ENCODE measurements at regions not wholly inside any gene's neighbourhood (a gene's known extent, or its start where the extent isn't known, plus 50 kb on each side); places are given as distances from the start of the nearest gene placed in this dataset.
A peak's percentile ranks its signal among the peaks of the same experiment; 100 is the strongest.
"Not testable (repeated sequence)": the region's sequence is repeated elsewhere in the genome, so short reads cannot be mapped to it uniquely, and the experiment has no call there.

DNA sequence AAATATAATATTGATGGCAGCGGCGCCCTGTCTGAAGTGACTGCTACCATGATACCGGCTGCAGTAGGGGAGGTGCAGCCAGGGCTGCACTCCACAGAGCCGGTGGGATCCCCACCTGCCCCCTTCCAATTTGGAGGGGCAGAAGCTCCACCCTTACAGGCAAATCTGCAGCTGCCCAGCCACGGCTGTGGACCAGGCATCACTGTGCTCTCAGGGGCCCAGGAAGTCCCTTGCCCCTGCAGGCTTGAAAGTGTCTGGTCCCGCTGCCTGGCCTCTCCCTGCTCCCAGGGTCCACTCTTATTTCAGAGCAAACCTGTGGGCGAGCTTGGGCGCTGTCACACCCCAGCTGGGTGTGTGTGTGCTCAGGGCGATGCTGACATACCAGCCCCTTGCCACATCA is 172.7 kb upstream of the SMIM30 start:
- DNase-seq: no peak

DNA sequence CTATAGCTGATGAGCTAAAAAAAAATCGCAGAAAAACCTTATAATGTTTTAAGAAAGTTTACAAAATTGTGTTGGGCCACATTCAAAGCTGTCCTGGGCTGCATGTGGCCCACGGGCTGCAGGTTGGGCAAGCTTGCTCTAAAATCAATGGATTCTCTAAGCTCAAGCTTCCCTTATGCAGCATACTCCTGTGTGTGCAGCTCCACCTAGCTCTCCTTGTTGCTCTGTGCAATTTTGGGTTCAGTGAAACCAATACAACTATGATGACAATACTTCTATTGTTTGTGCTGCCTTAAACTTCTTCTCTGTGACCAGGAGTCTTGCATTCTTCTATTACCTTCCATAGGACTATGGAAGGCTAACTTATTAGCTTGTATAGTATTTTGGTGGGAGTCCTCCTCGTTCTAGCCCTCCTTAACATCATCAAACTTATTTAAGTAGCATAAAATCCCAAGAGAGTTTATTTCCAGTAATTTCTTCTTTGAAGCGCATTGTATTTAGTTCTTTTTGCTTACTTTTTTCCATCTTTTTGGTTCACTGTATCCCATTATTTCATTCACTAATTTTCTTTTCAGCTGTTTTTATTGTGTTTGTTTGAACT is 170.9 kb upstream of the SMIM30 start:
- peak; percentile 36 for DNase-seq

DNA sequence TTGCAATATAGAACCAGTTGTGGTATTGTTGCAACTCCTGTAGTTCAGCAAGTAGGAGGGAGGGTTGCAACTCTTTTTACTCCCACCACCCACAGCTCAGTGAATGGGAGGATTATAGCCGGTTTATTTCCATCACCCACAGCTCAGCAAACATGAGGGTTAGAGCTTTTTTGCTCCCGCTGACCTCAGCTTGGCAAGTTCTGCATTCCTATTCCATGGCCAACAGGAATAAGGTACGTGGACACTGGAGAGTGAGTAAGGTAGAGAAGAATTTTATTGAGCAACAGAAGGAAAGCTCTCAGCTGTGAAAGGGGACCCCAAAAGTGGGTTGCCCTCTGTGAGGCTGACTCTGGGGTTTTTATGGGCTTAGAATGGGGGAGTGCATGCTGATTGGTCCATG is 167.1 kb upstream of the SMIM30 start:
- DNase-seq: no peak

DNA sequence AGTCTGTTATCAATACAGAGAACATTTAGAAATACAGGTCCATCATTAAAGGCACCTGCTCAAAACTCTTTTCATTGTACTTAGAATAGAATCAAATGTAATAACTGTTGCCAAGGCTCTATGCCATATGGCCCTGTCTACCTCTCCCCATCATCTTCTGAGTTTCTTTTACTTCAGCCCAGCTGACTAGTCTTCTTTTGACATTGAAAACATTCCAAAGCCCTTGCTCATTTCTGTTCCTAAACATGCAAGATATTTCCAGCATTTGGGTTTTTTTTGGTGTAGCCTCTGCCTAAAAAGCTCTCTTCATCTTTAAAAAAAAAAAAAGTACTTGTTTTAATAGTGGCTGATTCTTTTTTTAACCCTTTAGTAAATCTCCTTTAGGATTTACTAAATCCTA is 165.5 kb upstream of the SMIM30 start:
- DNase-seq: no peak

DNA sequence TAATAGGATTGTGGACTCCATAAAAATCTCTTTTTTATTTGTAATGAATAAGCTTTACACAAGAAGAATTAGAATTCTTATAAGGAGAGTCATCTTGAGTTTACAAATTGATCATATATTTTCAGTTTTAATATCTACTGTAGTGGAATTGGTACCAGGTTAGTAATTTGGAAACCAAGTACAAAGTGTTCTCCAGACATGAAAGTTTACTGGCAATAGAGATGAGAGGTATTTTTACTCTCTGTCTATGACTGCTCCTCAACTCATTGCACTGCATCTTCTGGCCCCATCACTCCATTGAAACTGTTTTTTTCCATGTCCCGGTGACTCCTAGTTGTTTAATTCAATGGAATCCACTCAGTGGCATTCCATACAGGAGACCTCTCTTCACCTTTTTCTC is 164.5 kb upstream of the SMIM30 start:
- DNase-seq: peak; percentile 67

DNA sequence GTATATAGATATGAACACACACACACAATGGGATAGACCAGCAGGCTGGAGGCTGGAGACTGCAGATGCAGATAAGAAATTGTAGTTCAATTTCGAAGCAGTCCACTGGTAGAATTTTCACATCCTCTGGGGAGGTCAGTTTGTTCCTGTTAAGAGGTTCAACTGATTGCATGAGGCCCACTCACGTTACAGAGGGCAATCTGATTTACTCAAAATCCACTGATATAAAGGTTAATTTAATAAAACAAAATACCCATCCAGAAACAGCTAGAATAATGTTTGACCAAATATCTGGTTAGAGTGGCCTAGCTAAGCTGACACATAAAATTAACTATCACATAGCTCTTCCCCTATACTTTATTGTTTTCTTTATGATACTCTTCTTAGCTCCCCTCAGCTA is 162.9 kb upstream of the SMIM30 start:
- no peak for DNase-seq

DNA sequence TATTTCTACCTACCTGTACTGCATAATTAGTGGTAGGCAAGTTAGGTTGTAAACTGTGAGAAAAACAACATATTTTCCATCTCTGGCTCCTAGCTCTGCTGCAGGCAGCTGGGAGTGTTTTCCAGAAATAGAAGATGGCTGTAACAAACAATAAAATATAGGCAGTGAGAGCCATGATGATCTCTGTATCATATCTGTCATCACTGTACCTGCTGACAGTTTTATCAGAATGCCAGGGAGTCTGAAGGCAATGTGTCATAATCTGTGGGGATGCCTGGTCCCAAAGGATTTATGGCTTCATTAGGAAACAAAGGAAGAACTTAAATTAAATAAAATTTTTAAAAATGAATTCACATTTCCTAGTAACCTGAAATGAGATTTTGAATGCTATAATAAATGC is 160.9 kb upstream of the SMIM30 start:
- DNase-seq: no peak

DNA sequence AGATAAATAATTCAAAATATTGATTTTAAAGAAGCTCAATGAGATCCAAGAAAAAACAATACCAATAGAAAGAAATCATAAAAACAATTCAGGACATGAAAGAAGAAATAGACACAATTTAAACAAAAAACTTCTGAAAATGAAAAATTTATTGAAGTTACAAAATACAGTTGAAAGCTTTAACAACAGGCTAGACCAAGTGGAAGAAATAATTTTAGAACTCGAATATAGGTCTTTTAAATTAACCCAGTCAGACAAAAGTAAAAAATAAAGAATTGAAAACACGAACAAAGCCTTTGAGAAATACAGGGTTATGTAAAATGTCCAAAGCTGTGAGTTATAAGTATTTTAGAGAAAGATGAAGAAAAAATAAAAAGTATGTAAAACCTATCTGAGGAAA is 152.4 kb upstream of the SMIM30 start:
- no peak for DNase-seq

DNA sequence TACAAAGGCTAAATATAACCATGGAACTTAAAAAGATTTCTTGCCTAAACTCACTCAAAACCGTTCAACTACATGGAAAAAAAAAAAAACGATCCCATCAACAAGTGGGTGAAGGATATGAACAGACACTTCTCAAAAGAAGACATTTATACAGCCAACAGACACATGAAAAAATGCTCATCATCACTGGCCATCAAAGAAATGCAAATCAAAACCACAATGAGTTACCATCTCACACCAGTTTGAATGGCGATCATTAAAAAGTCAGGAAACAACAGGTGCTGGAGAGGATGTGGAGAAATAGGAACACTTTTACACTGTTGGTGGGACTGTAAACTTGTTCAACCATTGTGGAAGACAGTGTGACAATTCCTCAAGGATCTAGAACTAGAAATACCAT is 151.2 kb upstream of the SMIM30 start:
- not testable (repeated sequence) for DNase-seq

DNA sequence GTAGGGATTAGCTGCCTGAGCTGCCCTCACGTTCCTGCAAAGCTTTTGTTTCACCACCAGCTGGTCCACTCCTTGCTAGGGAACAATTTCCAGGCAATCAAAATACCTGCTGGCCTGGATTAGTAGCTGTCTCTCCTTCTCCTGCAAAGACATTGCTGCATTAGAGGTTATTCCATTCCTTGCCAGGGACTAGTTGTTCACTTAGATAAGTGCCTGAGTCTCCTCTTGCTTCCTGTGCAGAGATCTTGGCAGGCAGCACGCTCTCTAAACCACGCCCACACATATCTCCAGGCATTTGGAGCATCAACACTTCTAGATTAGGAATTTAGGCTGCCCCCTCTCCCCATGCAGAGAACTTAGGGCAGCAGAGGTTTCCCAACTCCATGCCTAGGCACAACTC is 150.4 kb upstream of the SMIM30 start:
- DNase-seq: no peak

DNA sequence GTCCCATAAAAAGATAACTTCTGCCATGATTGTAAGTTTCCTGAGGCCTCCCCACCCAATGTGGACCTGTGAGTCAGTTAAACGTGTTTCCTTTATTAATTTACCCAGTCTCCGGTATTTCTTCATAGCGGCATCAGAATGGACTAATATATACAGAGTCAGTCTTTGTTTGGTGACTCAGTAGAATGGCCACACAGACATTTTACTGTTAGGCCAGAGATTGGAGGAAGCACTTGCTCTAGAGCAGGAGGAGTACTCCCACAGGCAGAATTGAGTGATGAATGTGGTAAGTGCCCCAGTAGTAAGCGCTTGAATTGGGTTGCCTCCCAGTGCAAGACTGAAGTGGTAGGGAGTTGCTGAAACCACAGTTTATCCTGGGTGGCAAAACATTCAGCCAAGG is 149.5 kb upstream of the SMIM30 start:
- DNase-seq: no peak

DNA sequence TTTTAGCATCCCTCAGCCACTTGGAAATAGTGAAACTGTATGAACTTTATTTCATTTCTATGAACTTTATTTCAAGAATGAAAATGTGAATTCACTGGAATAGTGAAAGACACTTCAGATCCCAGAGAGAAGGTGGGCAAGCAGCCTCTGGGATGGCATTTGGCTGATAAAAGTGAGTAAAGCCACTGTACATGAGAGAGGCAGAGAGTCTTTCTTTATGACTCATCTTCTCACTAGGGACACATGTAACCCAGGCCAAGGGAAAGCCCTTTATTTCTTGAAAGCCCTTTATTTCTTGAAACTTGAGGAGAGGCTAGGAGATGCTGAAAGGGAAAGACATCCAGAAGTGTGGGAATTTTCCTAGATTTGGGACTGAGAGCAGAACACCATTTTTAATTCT is 148.9 kb upstream of the SMIM30 start:
- DNase-seq: no peak

DNA sequence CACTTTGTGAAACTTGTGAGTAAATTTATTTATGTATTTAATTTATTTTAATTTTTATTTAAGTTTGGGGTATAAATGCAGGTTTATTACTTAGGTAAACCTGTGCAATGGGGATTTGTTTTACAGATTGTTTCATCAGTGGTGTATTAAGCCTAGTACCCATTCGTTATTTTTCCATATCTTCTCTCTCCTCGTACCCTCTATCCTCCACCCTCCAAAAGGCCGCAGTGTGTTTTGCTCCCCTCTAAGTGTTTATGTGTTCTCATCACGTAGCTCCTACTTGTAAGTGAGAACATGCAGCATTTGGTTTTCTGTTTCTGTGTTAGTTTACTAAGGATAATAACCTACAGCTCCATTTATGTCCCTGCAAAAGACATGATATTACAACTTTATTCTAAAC is 145.4 kb upstream of the SMIM30 start:
- no peak for DNase-seq

DNA sequence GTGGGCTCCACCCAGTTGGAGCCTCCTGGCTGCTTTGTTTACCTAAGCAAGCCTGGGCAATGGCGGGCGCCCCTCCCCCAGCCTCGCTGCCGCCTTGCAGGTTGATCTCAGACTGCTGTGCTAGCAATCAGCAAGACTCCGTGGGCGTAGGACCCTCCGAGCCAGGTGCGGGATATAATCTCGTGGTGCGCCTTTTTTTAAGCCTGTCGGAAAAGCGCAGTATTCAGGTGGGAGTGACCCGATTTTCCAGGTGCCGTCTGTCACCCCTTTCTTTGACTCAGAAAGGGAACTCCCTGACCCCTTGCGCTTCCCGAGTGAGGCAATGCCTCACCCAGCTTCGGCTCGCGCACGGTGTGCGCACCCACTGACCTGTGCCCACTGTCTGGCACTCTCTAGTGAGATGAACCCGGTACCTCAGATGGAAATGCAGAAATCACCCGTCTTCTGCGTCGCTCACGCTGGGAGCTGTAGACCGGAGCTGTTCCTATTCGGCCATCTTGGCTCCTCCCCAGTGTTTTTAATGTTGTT is 144.9 kb upstream of the SMIM30 start:
- not testable (repeated sequence) for DNase-seq

DNA sequence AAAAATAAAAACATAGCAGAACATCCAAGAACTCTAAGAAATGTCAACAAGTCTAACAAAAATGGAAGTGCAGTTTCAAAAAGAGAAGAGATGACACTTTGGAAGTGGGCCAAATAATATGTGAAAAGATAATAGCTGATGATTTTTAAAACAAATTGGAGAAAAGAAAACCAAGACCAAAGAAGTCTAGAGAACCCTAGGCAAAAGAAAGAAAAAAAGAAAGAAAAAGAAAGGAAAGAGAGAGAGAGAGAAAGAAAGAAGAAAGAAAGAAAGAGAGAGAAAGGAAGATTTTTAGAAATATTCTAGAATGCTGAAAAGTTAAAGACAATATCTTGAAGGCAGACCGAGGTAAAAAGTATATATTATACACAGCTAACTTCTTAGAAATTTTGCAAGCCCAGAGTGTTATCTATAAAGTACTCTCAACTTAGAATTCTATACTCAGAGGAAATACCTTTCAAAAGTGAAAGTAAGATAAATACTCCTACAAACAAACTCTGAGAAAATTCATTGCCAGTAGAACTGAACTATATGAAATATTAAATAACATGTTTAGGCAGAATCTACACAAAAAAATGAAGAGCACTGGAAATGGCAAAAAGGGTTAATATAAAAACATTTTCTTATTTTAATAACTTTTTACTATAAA is 138.7 kb upstream of the SMIM30 start:
- DNase-seq: no peak

DNA sequence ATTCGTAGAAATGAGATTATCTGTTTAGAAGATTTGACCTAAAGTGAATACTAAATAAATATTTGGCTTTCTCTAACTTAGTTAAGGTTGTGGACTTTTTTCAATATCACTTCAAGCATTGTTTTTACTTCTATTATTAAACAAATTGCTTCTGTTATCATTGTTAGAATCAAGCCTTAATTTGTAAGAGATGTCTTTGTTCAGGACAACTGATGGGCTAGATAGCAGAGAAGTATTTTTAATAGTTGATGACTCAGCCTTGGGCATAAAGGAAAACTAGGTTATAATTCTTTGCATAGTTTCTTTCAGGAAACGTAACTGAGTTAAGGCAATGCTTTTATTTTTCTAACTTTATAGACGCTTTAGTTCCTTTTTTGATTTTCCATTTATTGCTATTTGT is 128.8 kb upstream of the SMIM30 start:
- DNase-seq: no peak

DNA sequence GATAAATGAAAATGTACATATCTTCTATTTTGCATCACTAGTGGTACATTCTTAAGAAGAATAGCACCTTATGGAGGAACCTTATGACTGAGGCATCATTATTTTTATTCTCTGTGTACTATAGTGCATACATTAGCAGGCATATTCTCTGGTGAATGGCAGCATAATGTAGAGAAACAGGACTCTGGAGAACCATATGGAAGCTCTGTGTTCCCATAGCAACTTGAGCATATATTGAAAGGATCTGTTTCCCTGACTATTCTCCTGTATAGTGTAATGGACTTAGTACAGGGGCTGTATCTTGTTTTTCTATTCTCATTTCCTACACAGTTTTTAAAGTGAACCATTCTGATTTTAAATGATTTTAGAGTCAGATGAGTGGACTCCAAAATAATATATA is 128.4 kb upstream of the SMIM30 start:
- no peak for DNase-seq

DNA sequence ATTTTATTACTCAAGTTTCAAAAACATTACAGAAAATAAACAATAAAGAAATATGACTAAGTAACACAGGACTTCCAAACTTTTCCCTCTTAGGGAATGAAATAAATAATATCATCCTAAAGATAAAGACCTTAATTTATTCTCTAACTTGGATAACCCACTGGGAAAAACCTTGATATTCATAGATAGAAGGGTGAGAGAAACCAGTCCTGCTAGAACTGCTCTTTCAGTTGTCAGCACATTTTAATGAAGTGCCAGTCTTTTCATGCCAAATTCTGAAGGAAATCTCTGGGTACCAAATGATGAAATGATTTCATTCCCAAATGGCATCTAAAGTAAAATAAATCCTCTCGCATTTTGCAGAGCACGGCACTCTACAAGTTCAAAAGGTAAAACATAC is 114.5 kb upstream of the SMIM30 start:
- no peak for DNase-seq

DNA sequence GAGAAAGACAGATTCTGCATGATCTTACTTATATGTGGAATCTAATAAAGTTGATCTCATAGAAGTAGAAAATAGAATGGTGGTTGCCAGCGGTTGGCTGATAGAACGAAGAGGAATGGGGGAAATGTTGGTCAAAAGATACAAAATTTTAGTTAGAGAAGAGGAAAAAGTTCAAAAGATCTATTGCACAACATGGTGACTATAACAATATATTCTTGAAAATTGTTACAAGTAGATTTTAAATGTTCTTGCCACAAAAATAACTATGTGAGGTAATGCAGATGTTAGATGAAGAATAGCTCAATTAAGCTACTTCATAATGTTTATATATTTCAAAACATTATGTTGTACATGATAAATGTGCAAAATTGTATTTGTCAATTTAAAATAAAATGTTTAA is 112.3 kb upstream of the SMIM30 start:
- no peak for DNase-seq

DNA sequence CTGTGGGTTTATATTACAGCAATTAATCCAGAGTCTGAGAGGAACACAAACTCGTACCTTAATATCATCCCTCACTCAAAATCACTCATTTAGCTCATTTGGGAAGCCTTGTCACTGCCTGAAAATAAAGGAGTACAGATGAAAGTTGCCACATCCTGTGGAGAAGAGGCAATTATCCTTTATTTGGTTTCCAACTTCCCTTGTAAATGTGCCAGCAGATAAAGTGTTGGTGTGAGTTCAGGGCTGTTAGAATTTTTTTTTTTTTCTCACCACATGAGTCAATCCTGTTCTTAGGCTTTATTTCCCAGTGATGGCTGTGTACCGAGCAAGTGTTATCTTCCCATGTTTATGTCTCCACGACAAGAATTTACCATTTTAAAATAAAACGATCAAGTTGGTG is 99.0 kb upstream of the SMIM30 start:
- no peak for DNase-seq

DNA sequence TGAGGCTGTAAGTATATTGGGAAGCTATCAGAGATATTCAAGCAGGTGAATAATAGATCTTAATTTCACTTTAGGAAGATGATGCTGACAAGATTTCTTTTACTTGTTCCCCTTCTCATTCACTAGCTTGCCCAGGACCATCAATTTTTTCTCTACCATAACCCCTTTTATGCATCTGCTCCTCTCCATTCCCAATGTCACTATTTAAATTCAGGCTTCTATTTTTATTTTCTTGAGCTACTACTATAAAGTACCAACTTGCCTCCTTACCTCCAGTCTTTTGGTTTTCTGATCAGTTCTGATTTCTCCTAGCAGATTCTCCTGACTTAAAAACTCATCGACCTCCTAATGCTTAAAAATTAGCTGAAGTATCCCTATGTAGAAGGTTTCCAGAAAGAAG is 97.7 kb upstream of the SMIM30 start:
- no peak for DNase-seq

DNA sequence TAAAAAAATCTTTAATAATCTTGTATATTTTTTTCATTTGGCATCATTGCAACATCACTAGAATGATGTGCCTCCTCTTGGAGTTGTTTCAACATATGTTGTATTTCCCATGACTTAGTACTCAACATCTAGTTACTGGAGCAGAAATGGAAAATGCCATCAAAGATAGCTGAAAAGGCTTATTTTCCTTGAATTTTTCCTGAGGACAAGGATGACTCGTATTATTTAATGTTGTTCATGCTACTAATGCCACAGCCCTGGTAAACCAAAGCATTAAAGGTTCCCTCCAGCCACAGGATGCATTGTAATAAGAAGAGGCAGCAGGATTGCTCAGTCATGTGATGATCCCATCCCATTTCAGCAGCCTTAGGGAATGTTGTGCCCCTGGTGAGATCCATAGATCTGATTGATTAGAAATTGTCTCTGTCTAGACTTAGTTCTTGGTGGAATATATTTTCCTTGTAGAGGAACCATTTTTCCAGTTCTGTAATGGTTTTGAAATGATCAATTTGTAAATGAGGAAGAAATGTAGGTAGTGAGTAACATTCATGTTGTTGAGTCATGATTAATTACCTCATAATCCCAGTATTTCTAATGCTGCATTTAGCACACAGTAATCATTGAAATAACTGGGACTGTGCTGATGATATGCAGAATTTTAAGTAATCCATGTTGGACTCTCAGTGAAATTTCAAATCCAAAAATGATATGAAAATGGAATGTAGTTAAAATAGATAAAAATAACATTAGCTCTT is 91.3 kb upstream of the SMIM30 start:
- DNase-seq: no peak

DNA sequence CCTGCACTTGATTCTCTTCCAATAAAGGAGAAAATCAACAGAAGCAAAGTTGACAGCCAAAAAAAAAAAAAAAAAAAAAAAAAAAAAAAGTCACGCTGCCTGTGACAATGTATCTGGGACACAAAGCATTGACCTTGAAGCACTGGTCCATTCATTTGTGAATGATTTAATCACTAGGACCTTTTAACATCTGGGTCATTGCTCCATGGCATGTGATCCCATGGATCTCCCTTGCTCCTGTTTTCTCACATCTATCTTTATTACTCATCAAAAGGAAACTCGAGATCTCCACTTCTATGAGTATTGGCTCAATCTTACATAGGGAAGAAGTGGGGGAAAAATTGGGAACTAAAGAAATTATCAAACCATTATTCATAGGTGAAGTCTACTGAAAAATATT is 89.6 kb upstream of the SMIM30 start:
- DNase-seq: no peak

DNA sequence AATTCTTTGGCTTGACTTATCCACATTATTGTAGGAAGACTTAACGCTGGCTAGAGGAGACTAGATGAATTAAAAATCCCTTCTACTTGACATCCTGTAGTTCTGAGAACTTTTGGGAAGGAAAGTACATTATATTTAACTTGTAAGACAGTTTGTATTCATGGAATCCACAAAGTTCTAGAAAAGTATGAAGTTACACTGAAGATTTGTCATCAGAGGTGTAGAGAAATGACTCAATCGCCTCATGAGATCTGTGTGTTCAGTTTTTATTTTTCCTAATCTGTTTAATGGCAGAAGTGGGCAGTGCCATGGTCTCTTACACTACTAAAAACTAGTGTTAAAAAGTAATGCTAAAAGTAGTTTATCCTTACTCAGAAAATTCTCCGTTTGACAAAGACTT is 89.1 kb upstream of the SMIM30 start:
- peak; percentile 15 for DNase-seq

Data from activated CD4-positive, alpha-beta T cell treated with anti-CD3 and anti-CD28 coated beads, Interleukin-2, amount 50 U/mL, for 16 hours (primary cell).